SK-N-SH (cell line): ENCODE measurements at regions not wholly inside any gene's neighbourhood (a gene's known extent, or its start where the extent isn't known, plus 50 kb on each side); places are given as distances from the start of the nearest gene placed in this dataset.

Experiments used
- EZH2phosphoT487 ChIP-seq: fragments of 200-600 bp; sonication (generic); IDR thresholded peaks from 2 replicates; pipeline ENCODE4 v1.6.1; 2017; ENCODE audit warnings: low read depth, mixed run types, mild to moderate bottlenecking, antibody characterized with exemption, moderate library complexity, borderline replicate concordance
- MEF2A ChIP-seq: IDR thresholded peaks from 2 replicates; pipeline ENCODE4 v1.4.0; 2012; ENCODE audit warnings: low read depth, borderline replicate concordance
- NFIC ChIP-seq: IDR thresholded peaks from 2 replicates; pipeline ENCODE4 v1.4.0; 2012; ENCODE audit warnings: borderline replicate concordance
- NRF1 ChIP-seq: IDR thresholded peaks from 2 replicates; pipeline ENCODE4 v1.6.1; 2012; ENCODE audit warnings: low read depth, mild to moderate bottlenecking, low read length
- TF ChIP-seq, protein P1 (sequence below): IDR thresholded peaks from 2 replicates; pipeline ENCODE4 v1.6.1; 2012; ENCODE audit warnings: mild to moderate bottlenecking, low read depth, low read length, moderate library complexity
- TF ChIP-seq, protein P2 (sequence below): fragments of 200-600 bp; sonication (generic); IDR thresholded peaks from 2 replicates; pipeline ENCODE4 v1.6.1; 2017; ENCODE audit warnings: antibody characterized with exemption, mild to moderate bottlenecking, moderate library complexity
- TF ChIP-seq, protein P3 (sequence below): IDR thresholded peaks from 2 replicates; pipeline ENCODE4 v1.4.0; 2012; ENCODE audit warnings: low read depth
- TF ChIP-seq, protein P4 (sequence below): IDR thresholded peaks from 2 replicates; pipeline ENCODE4; 2012
- TF ChIP-seq, protein P5 (sequence below): IDR thresholded peaks from 2 replicates; pipeline ENCODE4 v1.4.0; 2012; ENCODE audit warnings: low read depth, borderline replicate concordance

DNA sequence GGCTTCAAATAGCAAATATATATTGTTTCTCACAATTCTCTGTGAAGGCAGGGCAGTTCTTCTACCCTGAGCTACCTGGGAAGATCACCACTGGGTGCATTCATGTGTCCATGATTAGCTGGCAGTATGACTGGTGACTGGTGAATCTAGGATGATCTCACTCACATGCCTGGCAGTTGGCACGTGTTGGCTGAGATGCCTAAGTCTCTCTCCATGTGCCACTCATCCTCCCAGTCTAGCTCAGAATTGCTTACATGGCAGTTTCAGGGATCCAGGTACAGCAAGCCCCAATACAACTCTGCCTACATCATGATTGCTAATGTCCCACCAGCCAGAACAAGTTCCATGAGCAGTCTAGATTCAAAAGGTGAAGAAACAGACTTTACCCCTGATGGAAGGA, 346.8 kb upstream of the CNR1 start:
- TF ChIP-seq, protein P1, sequence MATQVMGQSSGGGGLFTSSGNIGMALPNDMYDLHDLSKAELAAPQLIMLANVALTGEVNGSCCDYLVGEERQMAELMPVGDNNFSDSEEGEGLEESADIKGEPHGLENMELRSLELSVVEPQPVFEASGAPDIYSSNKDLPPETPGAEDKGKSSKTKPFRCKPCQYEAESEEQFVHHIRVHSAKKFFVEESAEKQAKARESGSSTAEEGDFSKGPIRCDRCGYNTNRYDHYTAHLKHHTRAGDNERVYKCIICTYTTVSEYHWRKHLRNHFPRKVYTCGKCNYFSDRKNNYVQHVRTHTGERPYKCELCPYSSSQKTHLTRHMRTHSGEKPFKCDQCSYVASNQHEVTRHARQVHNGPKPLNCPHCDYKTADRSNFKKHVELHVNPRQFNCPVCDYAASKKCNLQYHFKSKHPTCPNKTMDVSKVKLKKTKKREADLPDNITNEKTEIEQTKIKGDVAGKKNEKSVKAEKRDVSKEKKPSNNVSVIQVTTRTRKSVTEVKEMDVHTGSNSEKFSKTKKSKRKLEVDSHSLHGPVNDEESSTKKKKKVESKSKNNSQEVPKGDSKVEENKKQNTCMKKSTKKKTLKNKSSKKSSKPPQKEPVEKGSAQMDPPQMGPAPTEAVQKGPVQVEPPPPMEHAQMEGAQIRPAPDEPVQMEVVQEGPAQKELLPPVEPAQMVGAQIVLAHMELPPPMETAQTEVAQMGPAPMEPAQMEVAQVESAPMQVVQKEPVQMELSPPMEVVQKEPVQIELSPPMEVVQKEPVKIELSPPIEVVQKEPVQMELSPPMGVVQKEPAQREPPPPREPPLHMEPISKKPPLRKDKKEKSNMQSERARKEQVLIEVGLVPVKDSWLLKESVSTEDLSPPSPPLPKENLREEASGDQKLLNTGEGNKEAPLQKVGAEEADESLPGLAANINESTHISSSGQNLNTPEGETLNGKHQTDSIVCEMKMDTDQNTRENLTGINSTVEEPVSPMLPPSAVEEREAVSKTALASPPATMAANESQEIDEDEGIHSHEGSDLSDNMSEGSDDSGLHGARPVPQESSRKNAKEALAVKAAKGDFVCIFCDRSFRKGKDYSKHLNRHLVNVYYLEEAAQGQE = no peak
- TF ChIP-seq, protein P2, sequence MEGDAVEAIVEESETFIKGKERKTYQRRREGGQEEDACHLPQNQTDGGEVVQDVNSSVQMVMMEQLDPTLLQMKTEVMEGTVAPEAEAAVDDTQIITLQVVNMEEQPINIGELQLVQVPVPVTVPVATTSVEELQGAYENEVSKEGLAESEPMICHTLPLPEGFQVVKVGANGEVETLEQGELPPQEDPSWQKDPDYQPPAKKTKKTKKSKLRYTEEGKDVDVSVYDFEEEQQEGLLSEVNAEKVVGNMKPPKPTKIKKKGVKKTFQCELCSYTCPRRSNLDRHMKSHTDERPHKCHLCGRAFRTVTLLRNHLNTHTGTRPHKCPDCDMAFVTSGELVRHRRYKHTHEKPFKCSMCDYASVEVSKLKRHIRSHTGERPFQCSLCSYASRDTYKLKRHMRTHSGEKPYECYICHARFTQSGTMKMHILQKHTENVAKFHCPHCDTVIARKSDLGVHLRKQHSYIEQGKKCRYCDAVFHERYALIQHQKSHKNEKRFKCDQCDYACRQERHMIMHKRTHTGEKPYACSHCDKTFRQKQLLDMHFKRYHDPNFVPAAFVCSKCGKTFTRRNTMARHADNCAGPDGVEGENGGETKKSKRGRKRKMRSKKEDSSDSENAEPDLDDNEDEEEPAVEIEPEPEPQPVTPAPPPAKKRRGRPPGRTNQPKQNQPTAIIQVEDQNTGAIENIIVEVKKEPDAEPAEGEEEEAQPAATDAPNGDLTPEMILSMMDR = no peak
- TF ChIP-seq MEF2A (no peak), EZH2phosphoT487 (no peak), NFIC (no peak), NRF1 (no peak)
- TF ChIP-seq, protein P3, sequence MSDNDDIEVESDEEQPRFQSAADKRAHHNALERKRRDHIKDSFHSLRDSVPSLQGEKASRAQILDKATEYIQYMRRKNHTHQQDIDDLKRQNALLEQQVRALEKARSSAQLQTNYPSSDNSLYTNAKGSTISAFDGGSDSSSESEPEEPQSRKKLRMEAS = no peak
- TF ChIP-seq, protein P4, sequence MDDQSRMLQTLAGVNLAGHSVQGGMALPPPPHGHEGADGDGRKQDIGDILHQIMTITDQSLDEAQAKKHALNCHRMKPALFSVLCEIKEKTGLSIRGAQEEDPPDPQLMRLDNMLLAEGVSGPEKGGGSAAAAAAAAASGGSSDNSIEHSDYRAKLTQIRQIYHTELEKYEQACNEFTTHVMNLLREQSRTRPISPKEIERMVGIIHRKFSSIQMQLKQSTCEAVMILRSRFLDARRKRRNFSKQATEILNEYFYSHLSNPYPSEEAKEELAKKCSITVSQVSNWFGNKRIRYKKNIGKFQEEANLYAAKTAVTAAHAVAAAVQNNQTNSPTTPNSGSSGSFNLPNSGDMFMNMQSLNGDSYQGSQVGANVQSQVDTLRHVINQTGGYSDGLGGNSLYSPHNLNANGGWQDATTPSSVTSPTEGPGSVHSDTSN = no peak
- TF ChIP-seq, protein P5, sequence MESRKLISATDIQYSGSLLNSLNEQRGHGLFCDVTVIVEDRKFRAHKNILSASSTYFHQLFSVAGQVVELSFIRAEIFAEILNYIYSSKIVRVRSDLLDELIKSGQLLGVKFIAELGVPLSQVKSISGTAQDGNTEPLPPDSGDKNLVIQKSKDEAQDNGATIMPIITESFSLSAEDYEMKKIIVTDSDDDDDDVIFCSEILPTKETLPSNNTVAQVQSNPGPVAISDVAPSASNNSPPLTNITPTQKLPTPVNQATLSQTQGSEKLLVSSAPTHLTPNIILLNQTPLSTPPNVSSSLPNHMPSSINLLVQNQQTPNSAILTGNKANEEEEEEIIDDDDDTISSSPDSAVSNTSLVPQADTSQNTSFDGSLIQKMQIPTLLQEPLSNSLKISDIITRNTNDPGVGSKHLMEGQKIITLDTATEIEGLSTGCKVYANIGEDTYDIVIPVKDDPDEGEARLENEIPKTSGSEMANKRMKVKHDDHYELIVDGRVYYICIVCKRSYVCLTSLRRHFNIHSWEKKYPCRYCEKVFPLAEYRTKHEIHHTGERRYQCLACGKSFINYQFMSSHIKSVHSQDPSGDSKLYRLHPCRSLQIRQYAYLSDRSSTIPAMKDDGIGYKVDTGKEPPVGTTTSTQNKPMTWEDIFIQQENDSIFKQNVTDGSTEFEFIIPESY = no peak
